ENCODE measurements at regions not wholly inside any gene's neighbourhood (a gene's known extent, or its start where the extent isn't known, plus 50 kb on each side); places are given as distances from the start of the nearest gene placed in this dataset.

GRCh38 chr3:150300388-150300787 is 107.7 kb upstream of the TSC22D2 start:
- no peaks in the 10 kb centered on the region for H3K9me3 ChIP-seq (ENCODE audit: insufficient read depth, low read length)
- no peaks in the 10 kb centered on the region for H4K20me1 ChIP-seq (ENCODE audit: low read depth, low read length)
- H3K36me3 ChIP-seq (ENCODE audit: low read length): no peaks in the 10 kb centered on the region
- no peak overlapping the region for H3K4me3 ChIP-seq (ENCODE audit: insufficient read depth, low read length, poor library complexity, severe bottlenecking)
- H3K9me2 ChIP-seq (replicated peaks; ENCODE audit: insufficient read depth, low read length): no peaks in the 10 kb centered on the region
- H3F3A ChIP-seq (ENCODE audit: insufficient read depth): no peaks in the 10 kb centered on the region
- no peaks in the 10 kb centered on the region for H3K27me3 ChIP-seq (ENCODE audit: low read length)
- no peak overlapping the region for H3K27ac ChIP-seq (ENCODE audit: low read depth, low read length)
- no peak overlapping the region for H3K9ac ChIP-seq (ENCODE audit: low read length)
- H3K4me2 ChIP-seq (ENCODE audit: low read depth, low read length, poor library complexity, severe bottlenecking): no peak overlapping the region
- no peak overlapping the region for H2AFZ ChIP-seq (ENCODE audit: low read depth, low read length, severe bottlenecking)
- TF ChIP-seq, protein P1, sequence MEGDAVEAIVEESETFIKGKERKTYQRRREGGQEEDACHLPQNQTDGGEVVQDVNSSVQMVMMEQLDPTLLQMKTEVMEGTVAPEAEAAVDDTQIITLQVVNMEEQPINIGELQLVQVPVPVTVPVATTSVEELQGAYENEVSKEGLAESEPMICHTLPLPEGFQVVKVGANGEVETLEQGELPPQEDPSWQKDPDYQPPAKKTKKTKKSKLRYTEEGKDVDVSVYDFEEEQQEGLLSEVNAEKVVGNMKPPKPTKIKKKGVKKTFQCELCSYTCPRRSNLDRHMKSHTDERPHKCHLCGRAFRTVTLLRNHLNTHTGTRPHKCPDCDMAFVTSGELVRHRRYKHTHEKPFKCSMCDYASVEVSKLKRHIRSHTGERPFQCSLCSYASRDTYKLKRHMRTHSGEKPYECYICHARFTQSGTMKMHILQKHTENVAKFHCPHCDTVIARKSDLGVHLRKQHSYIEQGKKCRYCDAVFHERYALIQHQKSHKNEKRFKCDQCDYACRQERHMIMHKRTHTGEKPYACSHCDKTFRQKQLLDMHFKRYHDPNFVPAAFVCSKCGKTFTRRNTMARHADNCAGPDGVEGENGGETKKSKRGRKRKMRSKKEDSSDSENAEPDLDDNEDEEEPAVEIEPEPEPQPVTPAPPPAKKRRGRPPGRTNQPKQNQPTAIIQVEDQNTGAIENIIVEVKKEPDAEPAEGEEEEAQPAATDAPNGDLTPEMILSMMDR (IDR thresholded peaks at IDR 0.05; ENCODE audit: insufficient read depth, low read length, poor library complexity, severe bottlenecking): no peak
- TF ChIP-seq EZH2phosphoT487 (conservative IDR thresholded peaks at IDR 0.05; ENCODE audit: low read length): no peak
- no peaks in the 10 kb centered on the region for H3K79me2 ChIP-seq (ENCODE audit: insufficient read depth, low read length)

DNA sequence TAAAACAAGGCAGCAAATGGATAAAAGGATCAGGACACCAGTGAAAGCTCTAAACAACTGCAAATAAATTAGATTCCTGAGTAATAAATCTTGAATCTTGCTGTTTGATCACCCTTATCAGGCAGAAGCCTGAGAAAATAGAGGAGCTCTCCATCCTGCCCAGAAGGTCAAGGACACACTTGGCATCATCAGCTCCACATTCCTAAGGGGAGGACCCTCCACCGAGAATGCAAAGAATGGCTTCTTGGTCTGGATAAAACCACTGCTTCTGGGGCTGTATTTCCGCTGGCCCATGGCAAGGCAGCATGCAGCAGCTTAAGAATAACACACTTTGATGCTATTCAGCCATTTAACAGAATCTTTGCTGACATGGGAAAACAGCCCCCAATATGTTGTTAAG is 108.9 kb upstream of the TSC22D2 start:
- Histone ChIP-seq H3K9ac (ENCODE audit: low read length) (no peak overlapping the region), H2AFZ (ENCODE audit: low read depth, low read length, severe bottlenecking) (no peak overlapping the region), H3K9me3 (ENCODE audit: insufficient read depth, low read length) (no peaks in the 10 kb centered on the region), H3K27ac (ENCODE audit: low read depth, low read length) (no peak overlapping the region), H3K36me3 (ENCODE audit: low read length) (no peaks in the 10 kb centered on the region), H3K4me3 (ENCODE audit: insufficient read depth, low read length, poor library complexity, severe bottlenecking) (no peak overlapping the region), H3K4me2 (ENCODE audit: low read depth, low read length, poor library complexity, severe bottlenecking) (no peak overlapping the region), H3K27me3 (ENCODE audit: low read length) (no peaks in the 10 kb centered on the region), H3F3A (ENCODE audit: insufficient read depth) (no peaks in the 10 kb centered on the region), H4K20me1 (ENCODE audit: low read depth, low read length) (no peaks in the 10 kb centered on the region), H3K9me2 (replicated peaks; ENCODE audit: insufficient read depth, low read length) (no peaks in the 10 kb centered on the region), H3K79me2 (ENCODE audit: insufficient read depth, low read length) (no peaks in the 10 kb centered on the region)
- TF ChIP-seq, protein P1 (IDR thresholded peaks at IDR 0.05; ENCODE audit: insufficient read depth, low read length, poor library complexity, severe bottlenecking): no peak
- no peak for TF ChIP-seq EZH2phosphoT487 (conservative IDR thresholded peaks at IDR 0.05; ENCODE audit: low read length)

GRCh38 chr3:150296966-150297365 is 111.1 kb upstream of the TSC22D2 start:
- Histone ChIP-seq H3K27ac (ENCODE audit: low read depth, low read length) (no peak overlapping the region), H3K9me2 (replicated peaks; ENCODE audit: insufficient read depth, low read length) (no peaks in the 10 kb centered on the region)

More at GRCh38 chr3:150296966-150297365, 111.1 kb upstream of the TSC22D2 start:
- TF ChIP-seq, protein P1 (IDR thresholded peaks at IDR 0.05; ENCODE audit: insufficient read depth, low read length, poor library complexity, severe bottlenecking): no peak
- no peak for TF ChIP-seq EZH2phosphoT487 (conservative IDR thresholded peaks at IDR 0.05; ENCODE audit: low read length)
- Histone ChIP-seq H3K36me3 (ENCODE audit: low read length) (no peaks in the 10 kb centered on the region), H4K20me1 (ENCODE audit: low read depth, low read length) (no peaks in the 10 kb centered on the region), H3K4me2 (ENCODE audit: low read depth, low read length, poor library complexity, severe bottlenecking) (no peak overlapping the region), H3K4me3 (ENCODE audit: insufficient read depth, low read length, poor library complexity, severe bottlenecking) (no peak overlapping the region), H3K9me3 (ENCODE audit: insufficient read depth, low read length) (no peaks in the 10 kb centered on the region), H3K79me2 (ENCODE audit: insufficient read depth, low read length) (no peaks in the 10 kb centered on the region), H3K27me3 (ENCODE audit: low read length) (no peaks in the 10 kb centered on the region), H3K9ac (ENCODE audit: low read length) (no peak overlapping the region), H2AFZ (ENCODE audit: low read depth, low read length, severe bottlenecking) (no peak overlapping the region), H3F3A (ENCODE audit: insufficient read depth) (no peaks in the 10 kb centered on the region)
